HG03439 (cell line): ENCODE measurements at regions not wholly inside any gene's neighbourhood (a gene's known extent, or its start where the extent isn't known, plus 50 kb on each side); places are given as distances from the start of the nearest gene placed in this dataset.
"Not testable (repeated sequence)": the region's sequence is repeated elsewhere in the genome, so short reads cannot be mapped to it uniquely, and the experiment has no call there.

Source experiments
- ATAC-seq: cut with Tn5 transposase; IDR thresholded peaks from one replicate; pipeline ENCODE4 v1.9.1; 2021; ENCODE audit warnings: mild to moderate bottlenecking, moderate library complexity; ENCODE audit not compliant: unreplicated experiment

GRCh38 chrX:53883196-53883595 lies 161.1 kb downstream of the PHF8 start:
- ATAC-seq, result no peak

GRCh38 chrX:53882331-53882730 lies 161.9 kb downstream of the PHF8 start:
- ATAC-seq, result no peak

GRCh38 chrX:53880786-53881185 lies 163.5 kb downstream of the PHF8 start:
- not testable (repeated sequence) for ATAC-seq

GRCh38 chrX:53859890-53860289 lies 173.4 kb upstream of the HUWE1 start:
- ATAC-seq, result no peak

- ATAC-seq, result peak; percentile 78
Observed at GRCh38 chrX:53831662-53832635, 145.4 kb upstream of the HUWE1 start.

GRCh38 chrX:53824686-53825085 lies 138.2 kb upstream of the HUWE1 start:
- ATAC-seq, result no peak

- not testable (repeated sequence) for ATAC-seq
Observed at GRCh38 chrX:53818115-53818514, 131.6 kb upstream of the HUWE1 start.

GRCh38 chrX:53817548-53817947 lies 131.0 kb upstream of the HUWE1 start:
- no peak for ATAC-seq

- no peak for ATAC-seq
Observed at GRCh38 chrX:53813670-53814440, 127.3 kb upstream of the HUWE1 start.

GRCh38 chrX:53798281-53798680 lies 111.8 kb upstream of the HUWE1 start:
- ATAC-seq, result no peak

- ATAC-seq, result no peak
Observed at GRCh38 chrX:53795576-53795975, 109.1 kb upstream of the HUWE1 start.

GRCh38 chrX:53794181-53794580 lies 107.7 kb upstream of the HUWE1 start:
- no peak for ATAC-seq

GRCh38 chrX:53768865-53769264 lies 82.3 kb upstream of the HUWE1 start:
- ATAC-seq, result no peak

- no peak for ATAC-seq
Observed at GRCh38 chrX:53768451-53768850, 81.9 kb upstream of the HUWE1 start.

GRCh38 chrX:53767544-53767943 lies 81.0 kb upstream of the HUWE1 start:
- no peak for ATAC-seq

- not testable (repeated sequence) for ATAC-seq
Observed at GRCh38 chrX:53757181-53757580, 70.7 kb upstream of the HUWE1 start.

- ATAC-seq, result no peak
Observed at GRCh38 chrX:53746718-53747117, 60.2 kb upstream of the HUWE1 start.

- no peak for ATAC-seq
Observed at GRCh38 chrX:53743244-53743643, 56.7 kb upstream of the HUWE1 start.

GRCh38 chrX:53738370-53738906 lies 51.9 kb upstream of the HUWE1 start:
- no peak for ATAC-seq
